Ramos (cell line): ENCODE measurements at regions not wholly inside any gene's neighbourhood (a gene's known extent, or its start where the extent isn't known, plus 50 kb on each side); places are given as distances from the start of the nearest gene placed in this dataset.
"Not testable (repeated sequence)": the region's sequence is repeated elsewhere in the genome, so short reads cannot be mapped to it uniquely, and the experiment has no call there.

Experiments used
- in situ Hi-C: fragments of 300-500 bp; cut with MboI; formaldehyde crosslinking; loops from one replicate; pipeline ENCODE4 v1.14.3; 2022; ENCODE audit warnings: low sequenced_read_pairs; ENCODE audit not compliant: unreplicated experiment

- in situ Hi-C loops = loop anchor here (10.0 kb wide), 1 partner anchor 552 kb away; no protein-coding TSS in a partner anchor
These were observed 119.0 kb upstream of the MCHR2 start for GRCh38 chr6:100112855-100113508.

DNA sequence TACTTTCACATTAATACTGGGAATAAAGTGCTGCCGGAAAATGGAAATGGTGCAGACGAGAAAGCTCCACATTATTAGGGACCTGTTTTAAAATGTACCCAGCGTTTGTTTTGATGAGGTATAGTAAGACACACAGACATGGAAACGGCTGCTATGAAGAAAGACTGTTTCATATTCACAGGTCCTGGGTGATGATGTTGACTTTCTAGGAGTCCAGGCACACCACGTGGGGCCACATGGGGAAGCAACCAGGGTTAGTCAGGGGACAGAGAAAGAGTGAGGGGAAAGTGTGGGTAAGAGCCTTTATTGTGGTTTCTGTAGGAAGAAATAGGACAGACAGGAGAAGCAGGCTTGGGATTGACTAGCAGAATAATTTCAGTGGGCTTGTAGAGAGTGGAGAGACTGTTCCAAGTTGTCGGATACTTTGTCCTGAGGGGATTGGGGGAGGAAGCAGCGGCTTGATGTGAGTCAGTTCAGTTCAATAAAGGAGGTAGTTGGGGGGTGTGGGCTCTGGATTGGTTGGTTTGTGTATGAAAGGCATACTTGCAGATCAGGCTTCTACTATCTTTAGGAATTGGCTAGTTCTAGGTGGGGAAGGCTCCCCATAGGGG lies 112.0 kb upstream of the MCHR2 start:
- in situ Hi-C loops = no loop called here

- in situ Hi-C loops = no loop called here
These were observed 111.1 kb upstream of the MCHR2 start for GRCh38 chr6:100105138-100105537.

- in situ Hi-C loops = no loop called here
These were observed 109.9 kb upstream of the MCHR2 start for GRCh38 chr6:100103931-100104330.

- in situ Hi-C loops = no loop called here
These were observed 109.2 kb upstream of the MCHR2 start for GRCh38 chr6:100103194-100103593.

GRCh38 chr6:100101644-100102043 lies 107.6 kb upstream of the MCHR2 start:
- in situ Hi-C loops = no loop called here

DNA sequence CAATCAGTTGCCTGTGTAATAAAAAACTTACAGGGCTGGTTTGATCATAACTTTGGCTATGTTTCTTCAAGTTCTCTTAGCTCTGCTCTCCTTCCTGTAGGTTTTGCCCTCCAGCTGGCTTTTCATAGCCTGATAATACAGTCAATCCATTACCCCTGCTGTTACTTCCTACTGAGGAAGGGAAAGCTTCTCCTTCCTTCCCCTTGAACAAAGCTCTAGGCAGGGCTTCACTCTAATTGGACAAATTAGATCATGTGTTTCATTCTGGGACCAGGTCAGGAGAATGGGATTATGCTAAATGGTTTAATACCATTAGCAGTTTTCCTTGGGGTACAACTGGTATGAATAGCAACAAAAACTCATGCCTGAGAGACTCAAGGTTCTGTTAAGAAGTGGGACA lies 106.8 kb upstream of the MCHR2 start:
- in situ Hi-C loops = no loop called here

DNA sequence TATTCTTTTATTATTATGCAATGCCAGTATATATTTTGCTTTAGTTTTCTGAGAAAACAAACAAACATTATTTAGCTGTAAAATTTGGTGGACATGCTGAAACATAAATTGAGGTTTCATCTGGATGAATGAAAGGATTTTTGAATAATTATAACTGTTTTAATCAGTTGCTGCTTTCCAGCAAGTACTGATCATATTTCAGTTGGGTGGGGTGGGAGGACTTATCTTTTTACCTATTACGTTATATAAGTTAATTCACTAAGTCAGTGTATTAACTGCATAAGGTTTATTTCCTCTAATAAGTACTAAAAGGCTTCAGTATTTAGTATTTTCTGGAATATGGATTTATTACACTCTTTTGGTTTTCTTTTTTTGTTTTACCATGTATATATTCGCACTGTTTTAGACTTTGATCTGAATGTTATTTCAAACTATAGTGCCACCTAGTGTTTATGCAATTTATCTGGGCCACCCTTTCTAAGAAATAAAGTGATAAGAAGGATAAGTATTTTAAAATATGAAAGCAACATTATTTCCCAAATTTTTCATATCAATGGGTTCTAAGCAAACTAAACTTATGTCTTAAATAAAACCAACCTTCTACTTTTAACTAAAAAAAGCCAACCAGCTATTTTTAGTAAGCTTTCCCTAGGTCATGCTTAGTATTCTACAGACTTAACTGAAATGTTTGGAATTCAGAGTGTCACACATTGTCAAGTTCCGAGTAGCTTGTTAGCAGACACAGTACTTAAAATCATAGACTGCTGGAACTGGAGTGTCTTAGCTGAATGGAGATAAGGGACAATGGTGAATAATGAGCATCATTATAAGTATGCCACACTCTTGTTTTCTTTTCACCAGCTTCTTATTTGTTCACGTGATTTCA lies 105.4 kb upstream of the MCHR2 start:
- in situ Hi-C loops = no loop called here

- in situ Hi-C loops = no loop called here
These were observed 102.9 kb upstream of the MCHR2 start for GRCh38 chr6:100096936-100097335.

DNA sequence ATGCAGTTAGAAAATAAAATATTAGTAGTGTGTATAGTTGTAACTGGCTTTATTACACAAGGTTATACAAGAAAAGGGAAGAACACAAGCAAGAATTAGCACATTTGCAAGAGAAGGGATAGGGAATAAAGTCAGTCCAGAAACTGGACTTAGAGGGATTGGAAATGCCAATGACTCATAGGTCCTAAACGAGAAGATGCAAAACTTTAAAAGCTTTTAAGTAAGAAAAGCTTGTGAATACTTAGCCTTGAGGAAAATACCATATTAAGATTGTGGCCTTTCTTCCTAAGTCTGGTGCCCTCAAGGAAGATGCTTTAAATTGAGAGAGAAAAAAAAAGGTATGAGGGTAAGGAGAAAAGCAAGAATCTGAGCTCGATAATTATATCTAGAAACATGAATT lies 102.3 kb upstream of the MCHR2 start:
- in situ Hi-C loops = no loop called here

DNA sequence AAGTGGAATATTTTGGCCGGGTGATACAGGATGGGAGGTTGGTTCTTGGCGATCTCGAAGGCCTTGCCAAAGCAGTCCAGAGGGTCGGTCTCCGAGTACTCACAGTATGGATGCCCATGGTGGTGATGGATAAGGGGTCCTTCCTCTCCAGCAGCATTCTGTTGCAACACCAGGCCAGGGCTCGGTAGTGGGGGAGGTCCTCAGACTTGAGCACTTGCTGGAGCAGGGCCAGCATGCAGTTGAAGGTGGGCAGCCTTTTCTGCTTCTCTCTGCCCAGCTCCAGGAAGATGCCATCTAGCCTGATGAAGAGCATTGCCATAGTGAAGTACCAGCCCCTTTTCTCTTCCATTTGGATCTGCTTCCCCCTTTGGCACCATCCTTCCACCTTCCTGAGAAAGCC lies 99.4 kb upstream of the MCHR2 start:
- in situ Hi-C loops = no loop called here

GRCh38 chr6:100088009-100088408 lies 94.0 kb upstream of the MCHR2 start:
- in situ Hi-C loops = no loop called here

DNA sequence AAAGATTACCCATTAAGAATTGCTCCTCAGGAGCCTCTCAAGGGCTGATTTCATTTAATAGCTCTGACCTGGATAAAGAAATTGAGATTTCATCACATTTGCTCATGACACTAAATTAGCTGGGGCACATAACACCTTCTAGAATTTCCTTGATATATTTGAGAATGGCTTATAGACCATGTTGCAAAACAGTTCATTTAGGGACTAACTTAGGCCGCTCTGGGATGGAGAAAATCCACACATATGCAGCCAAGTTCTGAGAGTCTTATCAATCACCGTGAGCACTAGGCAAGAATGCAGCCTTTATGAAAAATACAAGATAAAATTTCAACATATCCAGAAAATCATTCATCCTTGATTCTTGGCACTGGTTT lies 91.0 kb upstream of the MCHR2 start:
- in situ Hi-C loops = no loop called here

DNA sequence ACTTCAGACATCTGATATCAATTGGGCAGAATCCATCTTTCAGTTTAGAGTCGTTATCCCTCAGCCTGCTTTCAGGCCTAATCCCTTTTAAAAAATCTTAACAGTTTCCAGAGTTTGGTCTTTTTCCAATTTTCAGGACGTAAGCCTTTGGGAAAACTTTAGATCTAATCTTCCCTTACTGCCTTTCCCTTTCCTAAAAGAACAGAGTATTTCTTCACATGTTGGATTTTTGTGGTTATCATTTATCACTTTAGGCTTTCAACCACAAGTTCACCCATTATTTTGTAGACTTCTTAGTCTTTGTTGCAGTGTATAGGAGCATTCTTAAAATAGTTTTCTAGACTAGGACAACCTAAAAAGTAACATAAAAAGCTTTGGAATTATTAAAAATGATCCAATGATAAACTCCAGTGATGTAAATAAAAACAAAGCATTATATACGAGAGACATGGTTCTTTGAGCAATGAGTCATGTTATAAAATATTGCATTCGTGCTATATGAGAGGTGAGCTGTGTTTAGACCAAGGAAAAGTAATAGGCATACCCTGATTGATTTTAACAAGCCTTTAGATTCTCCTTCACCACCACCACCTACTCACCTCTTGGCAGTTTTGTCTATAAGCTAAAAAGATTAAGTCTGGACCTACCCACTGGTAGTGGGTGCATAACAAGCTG lies 90.4 kb upstream of the MCHR2 start:
- in situ Hi-C loops = no loop called here

GRCh38 chr6:100078509-100078908 lies 84.5 kb upstream of the MCHR2 start:
- in situ Hi-C loops = no loop called here

GRCh38 chr6:100065348-100065747 lies 71.3 kb upstream of the MCHR2 start:
- in situ Hi-C loops = no loop called here

DNA sequence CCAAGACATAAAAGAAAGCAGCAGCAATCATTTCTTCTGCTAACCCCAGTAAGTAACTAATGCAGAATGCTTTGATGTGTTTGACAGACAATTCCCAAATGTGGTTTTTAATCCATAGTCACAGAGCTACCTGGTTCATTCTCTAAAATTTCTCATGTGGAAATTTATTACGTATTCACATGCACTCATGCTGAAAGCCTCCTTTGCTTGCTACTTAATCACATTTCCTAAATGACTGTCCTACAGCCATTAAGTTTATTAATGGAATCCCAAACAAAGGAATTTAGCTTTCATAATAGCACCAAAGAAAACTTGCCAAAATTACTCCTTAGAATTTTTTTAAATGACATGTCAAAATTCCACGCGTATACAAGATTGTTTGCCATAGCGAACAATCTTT lies 68.6 kb upstream of the MCHR2 start:
- in situ Hi-C loops = no loop called here

DNA sequence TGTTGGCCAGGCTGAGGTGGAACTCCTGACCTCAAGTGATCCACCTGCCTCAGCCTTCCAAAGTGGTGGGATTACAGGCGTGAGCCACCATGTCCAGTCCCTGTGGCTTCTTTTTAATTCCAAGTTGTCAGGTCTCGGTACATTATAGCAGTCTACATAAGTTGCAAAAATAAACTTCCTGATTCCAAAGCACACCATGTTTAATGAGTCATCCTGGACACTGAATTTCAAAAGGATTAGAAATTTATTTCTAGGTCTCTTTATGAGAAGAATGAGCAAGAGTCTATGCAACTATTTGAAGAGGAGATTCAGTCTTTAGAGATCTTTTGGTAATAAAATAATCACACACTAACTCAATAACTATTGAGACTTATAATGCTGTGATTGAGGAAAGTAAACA lies 63.9 kb upstream of the MCHR2 start:
- in situ Hi-C loops = no loop called here

GRCh38 chr6:100050550-100050949 lies 56.5 kb upstream of the MCHR2 start:
- in situ Hi-C loops = no loop called here

GRCh38 chr6:100043961-100044360 lies 49.9 kb upstream of the MCHR2 start:
- in situ Hi-C loops = not testable (repeated sequence)
